Right lobe of liver (tissue), 6 donors: ENCODE measurements at regions not wholly inside any gene's neighbourhood (a gene's known extent, or its start where the extent isn't known, plus 50 kb on each side); places are given as distances from the start of the nearest gene placed in this dataset.

Source experiments
- ATAC-seq, 4 donors: fragments of 200-7000 bp; cut with Tn5 transposase; one replicate each; pipeline ENCODE4 v1.9.1; 2020; ENCODE audit warnings: mild to moderate bottlenecking in 4 of 4, moderate library complexity in 4 of 4
- DNase-seq, 3 donors: peaks; one replicate each; pipeline ENCODE4 v3.0.0-alpha.2; 2020
- H3K27ac ChIP-seq, 3 donors: fragments of 200-600 bp; one replicate each; pipeline ENCODE4 v1.8.0; 2022
- H3K27me3 ChIP-seq, 2 donors: fragments of 200-600 bp; one replicate each; pipeline ENCODE4 v1.8.0; 2022
- H3K36me3 ChIP-seq, 4 donors: fragments of 200-600 bp; sonication (generic) in 1 of 4; one replicate each; pipeline versions ENCODE4 v1.5.1 to v1.8.0; 2017 to 2022; ENCODE audit warnings: control low read depth in 1 of 4
- H3K4me1 ChIP-seq, 4 donors: fragments of 200-600 bp; sonication (generic) in 1 of 4; one replicate each; pipeline versions ENCODE4 v1.5.1 to v1.8.0; 2017 to 2022; ENCODE audit warnings: control low read depth in 1 of 4
- H3K4me3 ChIP-seq, 3 donors: fragments of 200-600 bp; one replicate each; pipeline ENCODE4 v1.8.0; 2022
- H3K9me3 ChIP-seq, 4 donors: fragments of 200-600 bp; sonication (generic) in 1 of 4; one replicate each; pipeline versions ENCODE4 v1.5.1 to v1.8.0; 2017 to 2022; ENCODE audit warnings: control low read depth in 1 of 4
- CTCF ChIP-seq, 4 donors: fragments of 200-600 bp in 3 of 4; fragments of 450-650 bp in 1 of 4; IDR thresholded peaks; one replicate each; pipeline versions ENCODE4 v1.5.1 to v1.8.0; 2016 to 2022; ENCODE audit warnings: antibody characterized with exemption in 4 of 4, mild to moderate bottlenecking in 2 of 4
- POLR2A ChIP-seq: fragments of 450-650 bp; IDR thresholded peaks from one replicate; pipeline ENCODE4 v1.6.1; 2017; ENCODE audit warnings: antibody characterized with exemption, mild to moderate bottlenecking
- WGBS: methylation state at CpG from one replicate; pipeline ENCODE4 v1.1.6; 2018; ENCODE audit warnings: low coverage, low lambda C conversion rate; ENCODE audit not compliant: insufficient coverage; ENCODE audit errors: missing lambda C conversion rate; 5-methylcytosine and 5-hydroxymethylcytosine counted together
- intact Hi-C, 2 donors: fragments of 100-400 bp; cut with DNase I; formaldehyde crosslinking; loops; one replicate each; pipeline versions ENCODE4 v1.11.2 to v1.14.1; 2022
- donor health status: DM: no; HTN: yes; CAD: no.
- donor health status: DM: no; HTN: no; CAD: no.
- donor health status: DM: no; HTN: no; CAD: no.
- donor health status: DM: no; HTN: yes; CAD: no.
- donor health status: DM: no; HTN: yes; CAD: no.

- 76% methylated on average over 9 of the region's 29 CpGs for WGBS
Measured at GRCh38 chr6:166853371-166854325, 102.7 kb downstream of the RNASET2 start.

GRCh38 chr6:166852451-166852975 is 103.8 kb downstream of the RNASET2 start:
- WGBS: 42% methylated on average over 11 of the region's 18 CpGs
- no peak overlapping the region for H3K27ac ChIP-seq
- ATAC-seq: no peak
- no peaks in the 10 kb centered on the region for H3K36me3 ChIP-seq
- H3K9me3 ChIP-seq: no peaks in the 10 kb centered on the region
- intact Hi-C loops: no loop called here
- H3K27me3 ChIP-seq: no peaks in the 10 kb centered on the region
- H3K4me3 ChIP-seq: no peak overlapping the region
- no peak for TF ChIP-seq POLR2A
- DNase-seq: no peak
- H3K4me1 ChIP-seq: no peaks in the 10 kb centered on the region

More at GRCh38 chr6:166853371-166854325, 102.7 kb downstream of the RNASET2 start:
- intact Hi-C loops: no loop called here
- no peaks in the 10 kb centered on the region for H3K9me3 ChIP-seq
- H3K4me1 ChIP-seq: no peaks in the 10 kb centered on the region
- no peaks in the 10 kb centered on the region for H3K27me3 ChIP-seq
- H3K36me3 ChIP-seq: no peaks in the 10 kb centered on the region
- no peak overlapping the region for H3K4me3 ChIP-seq
- ATAC-seq (no peak), DNase-seq (no peak)
- TF ChIP-seq CTCF (IDR thresholded peaks at IDR 0.05): no peak
- no peak overlapping the region for H3K27ac ChIP-seq

- H3K27ac ChIP-seq: no peak overlapping the region
- DNase-seq: no peak
- H3K4me1 ChIP-seq: no peaks in the 10 kb centered on the region
- H3K36me3 ChIP-seq: no peaks in the 10 kb centered on the region
- intact Hi-C loops: no loop called here
- H3K27me3 ChIP-seq: no peaks in the 10 kb centered on the region
- no peak overlapping the region for H3K4me3 ChIP-seq
- H3K9me3 ChIP-seq: no peaks in the 10 kb centered on the region
- WGBS: 78% methylated on average over 6 of the region's 6 CpGs
- no peak for TF ChIP-seq CTCF (IDR thresholded peaks at IDR 0.05)
- no peak for ATAC-seq
Measured at GRCh38 chr6:166851911-166852310, 104.4 kb downstream of the RNASET2 start.

- H3K4me3 ChIP-seq: no peak overlapping the region
- TF ChIP-seq POLR2A: no peak
- TF ChIP-seq CTCF (IDR thresholded peaks at IDR 0.05): no peak
- 76% methylated on average over 6 of the region's 11 CpGs for WGBS
- intact Hi-C loops: no loop called here
- DNase-seq (no peak), ATAC-seq (no peak)
- no peaks in the 10 kb centered on the region for H3K36me3 ChIP-seq
- H3K27me3 ChIP-seq: no peaks in the 10 kb centered on the region
- H3K27ac ChIP-seq: no peak overlapping the region
- H3K4me1 ChIP-seq: no peaks in the 10 kb centered on the region
- no peaks in the 10 kb centered on the region for H3K9me3 ChIP-seq
Measured at GRCh38 chr6:166851426-166851825, 104.9 kb downstream of the RNASET2 start.

GRCh38 chr6:166850677-166851076 is 105.7 kb downstream of the RNASET2 start:
- no peak for DNase-seq

More at GRCh38 chr6:166850677-166851076, 105.7 kb downstream of the RNASET2 start:
- Histone ChIP-seq H3K9me3 (no peaks in the 10 kb centered on the region), H3K4me3 (no peak overlapping the region), H3K27ac (no peak overlapping the region), H3K4me1 (no peaks in the 10 kb centered on the region), H3K27me3 (no peaks in the 10 kb centered on the region), H3K36me3 (no peaks in the 10 kb centered on the region)
- no peak for ATAC-seq
- TF ChIP-seq POLR2A: no peak
- no peak for TF ChIP-seq CTCF (IDR thresholded peaks at IDR 0.05)
- intact Hi-C loops: no loop called here
- WGBS: 51% methylated on average over 5 of the region's 6 CpGs
